GM23338 (cell line): ENCODE measurements at regions not wholly inside any gene's neighbourhood (a gene's known extent, or its start where the extent isn't known, plus 50 kb on each side); places are given as distances from the start of the nearest gene placed in this dataset.

ENCODE experiments used
- CTCF ChIP-seq, 2 experiments: fragments of 200-600 bp in 1 of 2; sonication (generic) in 1 of 2; conservative IDR thresholded peaks; 2 replicates each; pipeline versions ENCODE4 v1.5.1 to v1.6.1; 2016 to 2017; ENCODE audit warnings: antibody characterized with exemption in 2 of 2, low read depth in 2 of 2, mild to moderate bottlenecking in 2 of 2, moderate library complexity in 1 of 2
- EZH2 ChIP-seq: fragments of 200-600 bp; sonication (generic); IDR thresholded peaks from one replicate; pipeline ENCODE4 v1.8.0; 2017; ENCODE audit warnings: antibody characterized with exemption, mild to moderate bottlenecking, low read depth; ENCODE audit not compliant: unreplicated experiment
- EZH2phosphoT487 ChIP-seq: fragments of 200-600 bp; sonication (generic); IDR thresholded peaks from one replicate; pipeline ENCODE4 v1.8.1; 2018; ENCODE audit warnings: antibody characterized with exemption; ENCODE audit not compliant: unreplicated experiment
- JUNB ChIP-seq: IDR thresholded peaks from one replicate; pipeline ENCODE4 v1.6.1; 2016; ENCODE audit warnings: antibody characterized with exemption; ENCODE audit not compliant: unreplicated experiment
- POLR2AphosphoS5 ChIP-seq: IDR thresholded peaks from 2 replicates; pipeline ENCODE4 v1.6.1; 2016; ENCODE audit warnings: antibody characterized with exemption, low read depth
- REST ChIP-seq: IDR thresholded peaks from one replicate; pipeline ENCODE4 v1.6.1; 2018; ENCODE audit warnings: antibody characterized with exemption; ENCODE audit not compliant: unreplicated experiment
- STAT1 ChIP-seq: IDR thresholded peaks from one replicate; pipeline ENCODE4 v1.6.1; 2016; ENCODE audit warnings: antibody characterized with exemption; ENCODE audit not compliant: unreplicated experiment
- ZNF114 ChIP-seq: fragments of 250-450 bp; sonication (Bioruptor Pico); IDR thresholded peaks from 2 replicates; pipeline ENCODE4 v1.5.0; 2020; ENCODE audit warnings: mild to moderate bottlenecking, moderate library complexity
- ZNF331 ChIP-seq: fragments of 250-450 bp; sonication (Bioruptor Pico); IDR thresholded peaks from 2 replicates; pipeline ENCODE4 v1.5.0; 2020; ENCODE audit warnings: low read depth, mild to moderate bottlenecking, moderate library complexity
- ZNF462 ChIP-seq: fragments of 250-450 bp; sonication (Bioruptor Pico); IDR thresholded peaks from 2 replicates; pipeline ENCODE4 v1.5.0; 2020; ENCODE audit warnings: mild to moderate bottlenecking, moderate library complexity

- TF ChIP-seq CTCF (conservative IDR thresholded peaks at IDR 0.05; ENCODE audit: low read depth in 2 of 2), result no peak
- TF ChIP-seq ZNF331 (CRISPR knock-in tag), result no peak
- no peak for TF ChIP-seq POLR2AphosphoS5
- no peak for TF ChIP-seq ZNF462 (CRISPR knock-in tag)
- TF ChIP-seq STAT1, result no peak
- no peak for TF ChIP-seq REST
- TF ChIP-seq JUNB, result no peak
- no peak for TF ChIP-seq EZH2
- TF ChIP-seq EZH2phosphoT487, result no peak
- TF ChIP-seq ZNF114 (CRISPR knock-in tag), result no peak
Observed at GRCh38 chr11:45005106-45005505, 54.4 kb upstream of the TP53I11 start.
